ENCODE measurements at regions not wholly inside any gene's neighbourhood (a gene's known extent, or its start where the extent isn't known, plus 50 kb on each side); places are given as distances from the start of the nearest gene placed in this dataset.

DNA sequence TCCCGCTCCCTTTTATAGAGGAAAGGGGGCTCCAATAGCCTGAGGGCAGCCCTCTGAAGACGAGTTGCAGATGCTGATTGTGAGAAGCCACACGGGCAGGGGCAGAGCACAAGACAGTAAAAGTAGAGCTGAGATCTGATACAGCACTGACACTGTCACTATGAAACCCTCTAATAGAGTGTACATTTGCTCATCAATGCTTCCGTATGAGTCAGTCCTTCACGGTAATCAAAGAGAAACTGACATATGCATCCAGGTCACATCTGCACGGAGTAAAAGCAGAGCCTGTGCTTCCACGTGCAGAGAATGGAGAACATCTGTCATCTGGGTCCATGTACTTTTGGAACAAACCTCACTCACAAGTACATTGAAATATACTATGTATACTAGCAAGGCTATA lies 60.6 kb upstream of the TMEM215 start:
- TF ChIP-seq, protein P1, sequence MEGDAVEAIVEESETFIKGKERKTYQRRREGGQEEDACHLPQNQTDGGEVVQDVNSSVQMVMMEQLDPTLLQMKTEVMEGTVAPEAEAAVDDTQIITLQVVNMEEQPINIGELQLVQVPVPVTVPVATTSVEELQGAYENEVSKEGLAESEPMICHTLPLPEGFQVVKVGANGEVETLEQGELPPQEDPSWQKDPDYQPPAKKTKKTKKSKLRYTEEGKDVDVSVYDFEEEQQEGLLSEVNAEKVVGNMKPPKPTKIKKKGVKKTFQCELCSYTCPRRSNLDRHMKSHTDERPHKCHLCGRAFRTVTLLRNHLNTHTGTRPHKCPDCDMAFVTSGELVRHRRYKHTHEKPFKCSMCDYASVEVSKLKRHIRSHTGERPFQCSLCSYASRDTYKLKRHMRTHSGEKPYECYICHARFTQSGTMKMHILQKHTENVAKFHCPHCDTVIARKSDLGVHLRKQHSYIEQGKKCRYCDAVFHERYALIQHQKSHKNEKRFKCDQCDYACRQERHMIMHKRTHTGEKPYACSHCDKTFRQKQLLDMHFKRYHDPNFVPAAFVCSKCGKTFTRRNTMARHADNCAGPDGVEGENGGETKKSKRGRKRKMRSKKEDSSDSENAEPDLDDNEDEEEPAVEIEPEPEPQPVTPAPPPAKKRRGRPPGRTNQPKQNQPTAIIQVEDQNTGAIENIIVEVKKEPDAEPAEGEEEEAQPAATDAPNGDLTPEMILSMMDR (IDR thresholded peaks at IDR 0.05; ENCODE audit: low read depth, low read length) = no peak
- no peak for DNase-seq
- Histone ChIP-seq H3K36me3 (no peaks in the 10 kb centered on the region), H3K4me3 (ENCODE audit: low read depth, low read length) (no peak overlapping the region), H3K27me3 (peaks cover 7% of the 10 kb centered on the region; the same call in 1 of the 2 replicates), H3K4me1 (no peaks in the 10 kb centered on the region), H3K9me3 (no peaks in the 10 kb centered on the region)

GRCh38 chr9:32723789-32724325 lies 59.5 kb upstream of the TMEM215 start:
- DNase-seq = no peak
- Histone ChIP-seq H3K4me1 (no peaks in the 10 kb centered on the region), H3K36me3 (no peaks in the 10 kb centered on the region), H3K27me3 (peaks cover 7% of the 10 kb centered on the region; the same call in 1 of the 2 replicates), H3K9me3 (no peaks in the 10 kb centered on the region; the same call in 1 of the 2 replicates), H3K4me3 (ENCODE audit: low read depth, low read length) (no peak overlapping the region)
- TF ChIP-seq, protein P1 (IDR thresholded peaks at IDR 0.05; ENCODE audit: low read depth, low read length) = no peak

DNA sequence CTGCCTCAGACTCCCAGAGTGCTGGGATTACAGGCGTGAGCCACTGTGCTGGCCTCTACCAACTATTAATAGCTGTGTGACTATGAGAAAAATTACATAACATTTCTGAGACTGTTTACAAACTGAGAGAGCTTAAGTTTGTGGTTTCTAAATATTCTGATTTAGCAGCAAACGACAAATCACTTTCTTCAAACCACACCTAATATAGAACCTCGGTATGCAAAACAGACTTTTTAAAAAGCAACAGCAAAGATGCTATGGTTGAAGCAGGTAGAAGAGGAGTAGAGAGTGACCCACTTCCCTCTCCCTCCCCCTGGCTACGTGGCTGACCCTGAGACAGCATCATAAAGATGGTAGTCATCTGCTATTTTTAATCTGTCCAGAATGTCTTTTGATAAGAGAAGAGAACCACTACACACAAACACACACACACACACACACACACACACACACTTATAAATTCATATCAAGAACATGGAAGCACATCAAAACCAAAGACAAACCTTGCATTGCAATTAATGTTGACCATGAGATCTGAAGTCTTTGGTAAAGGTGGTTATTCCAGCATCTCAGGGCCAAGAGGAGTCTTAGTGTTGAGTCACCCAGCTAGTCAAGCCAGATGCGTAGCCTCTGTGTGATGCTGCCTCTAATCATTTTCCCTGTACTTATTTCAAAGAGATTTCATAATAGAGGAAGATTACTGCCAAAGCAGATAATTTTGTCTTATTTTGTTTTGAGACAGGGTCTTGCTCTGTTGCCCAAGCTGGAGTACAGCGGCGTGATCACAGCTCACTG lies 58.1 kb upstream of the TMEM215 start:
- Histone ChIP-seq H3K27me3 (peaks cover 7% of the 10 kb centered on the region; the same call in 1 of the 2 replicates), H3K9me3 (no peaks in the 10 kb centered on the region; the same call in 1 of the 2 replicates), H3K4me3 (ENCODE audit: low read depth, low read length) (no peak overlapping the region), H3K4me1 (no peaks in the 10 kb centered on the region), H3K36me3 (no peaks in the 10 kb centered on the region)
- no peak for DNase-seq
- TF ChIP-seq, protein P1 (IDR thresholded peaks at IDR 0.05; ENCODE audit: low read depth, low read length) = no peak

GRCh38 chr9:32728181-32728580 lies 55.2 kb upstream of the TMEM215 start:
- H3K36me3 ChIP-seq = no peaks in the 10 kb centered on the region
- TF ChIP-seq, protein P1 (IDR thresholded peaks at IDR 0.05; ENCODE audit: low read depth, low read length) = no peak
- no peaks in the 10 kb centered on the region for H3K4me1 ChIP-seq
- H3K4me3 ChIP-seq (ENCODE audit: low read depth, low read length) = no peak overlapping the region
- no peaks in the 10 kb centered on the region; the same call in 1 of the 2 replicates for H3K27me3 ChIP-seq
- no peak for DNase-seq
- no peaks in the 10 kb centered on the region; the same call in 1 of the 2 replicates for H3K9me3 ChIP-seq

All from BE2C (cell line).